ENCODE measurements at regions not wholly inside any gene's neighbourhood (a gene's known extent, or its start where the extent isn't known, plus 50 kb on each side); places are given as distances from the start of the nearest gene placed in this dataset.

- TF ChIP-seq ZNF561 (tag by site-specific recombination; IDR thresholded peaks at IDR 0.05; ENCODE audit: borderline replicate concordance) (no peak), PRDM4 (tag by site-specific recombination; IDR thresholded peaks at IDR 0.05) (no peak), ZFP69B (tag by site-specific recombination; IDR thresholded peaks at IDR 0.05) (no peak), ZNF571 (tag by site-specific recombination; IDR thresholded peaks at IDR 0.05) (no peak), ZNF404 (tag by site-specific recombination; IDR thresholded peaks at IDR 0.05) (no peak), ZNF221 (tag by site-specific recombination; IDR thresholded peaks at IDR 0.05; ENCODE audit: borderline replicate concordance) (no peak), ZBTB10 (tag by site-specific recombination; IDR thresholded peaks at IDR 0.05) (no peak)
- TF ChIP-seq, protein P1, sequence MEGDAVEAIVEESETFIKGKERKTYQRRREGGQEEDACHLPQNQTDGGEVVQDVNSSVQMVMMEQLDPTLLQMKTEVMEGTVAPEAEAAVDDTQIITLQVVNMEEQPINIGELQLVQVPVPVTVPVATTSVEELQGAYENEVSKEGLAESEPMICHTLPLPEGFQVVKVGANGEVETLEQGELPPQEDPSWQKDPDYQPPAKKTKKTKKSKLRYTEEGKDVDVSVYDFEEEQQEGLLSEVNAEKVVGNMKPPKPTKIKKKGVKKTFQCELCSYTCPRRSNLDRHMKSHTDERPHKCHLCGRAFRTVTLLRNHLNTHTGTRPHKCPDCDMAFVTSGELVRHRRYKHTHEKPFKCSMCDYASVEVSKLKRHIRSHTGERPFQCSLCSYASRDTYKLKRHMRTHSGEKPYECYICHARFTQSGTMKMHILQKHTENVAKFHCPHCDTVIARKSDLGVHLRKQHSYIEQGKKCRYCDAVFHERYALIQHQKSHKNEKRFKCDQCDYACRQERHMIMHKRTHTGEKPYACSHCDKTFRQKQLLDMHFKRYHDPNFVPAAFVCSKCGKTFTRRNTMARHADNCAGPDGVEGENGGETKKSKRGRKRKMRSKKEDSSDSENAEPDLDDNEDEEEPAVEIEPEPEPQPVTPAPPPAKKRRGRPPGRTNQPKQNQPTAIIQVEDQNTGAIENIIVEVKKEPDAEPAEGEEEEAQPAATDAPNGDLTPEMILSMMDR (tag by site-specific recombination; IDR thresholded peaks at IDR 0.05) = no peak
- TF ChIP-seq, protein P2, sequence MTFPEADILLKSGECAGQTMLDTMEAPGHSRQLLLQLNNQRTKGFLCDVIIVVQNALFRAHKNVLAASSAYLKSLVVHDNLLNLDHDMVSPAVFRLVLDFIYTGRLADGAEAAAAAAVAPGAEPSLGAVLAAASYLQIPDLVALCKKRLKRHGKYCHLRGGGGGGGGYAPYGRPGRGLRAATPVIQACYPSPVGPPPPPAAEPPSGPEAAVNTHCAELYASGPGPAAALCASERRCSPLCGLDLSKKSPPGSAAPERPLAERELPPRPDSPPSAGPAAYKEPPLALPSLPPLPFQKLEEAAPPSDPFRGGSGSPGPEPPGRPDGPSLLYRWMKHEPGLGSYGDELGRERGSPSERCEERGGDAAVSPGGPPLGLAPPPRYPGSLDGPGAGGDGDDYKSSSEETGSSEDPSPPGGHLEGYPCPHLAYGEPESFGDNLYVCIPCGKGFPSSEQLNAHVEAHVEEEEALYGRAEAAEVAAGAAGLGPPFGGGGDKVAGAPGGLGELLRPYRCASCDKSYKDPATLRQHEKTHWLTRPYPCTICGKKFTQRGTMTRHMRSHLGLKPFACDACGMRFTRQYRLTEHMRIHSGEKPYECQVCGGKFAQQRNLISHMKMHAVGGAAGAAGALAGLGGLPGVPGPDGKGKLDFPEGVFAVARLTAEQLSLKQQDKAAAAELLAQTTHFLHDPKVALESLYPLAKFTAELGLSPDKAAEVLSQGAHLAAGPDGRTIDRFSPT (tag by site-specific recombination; IDR thresholded peaks at IDR 0.05) = no peak
- TF ChIP-seq, protein P3, sequence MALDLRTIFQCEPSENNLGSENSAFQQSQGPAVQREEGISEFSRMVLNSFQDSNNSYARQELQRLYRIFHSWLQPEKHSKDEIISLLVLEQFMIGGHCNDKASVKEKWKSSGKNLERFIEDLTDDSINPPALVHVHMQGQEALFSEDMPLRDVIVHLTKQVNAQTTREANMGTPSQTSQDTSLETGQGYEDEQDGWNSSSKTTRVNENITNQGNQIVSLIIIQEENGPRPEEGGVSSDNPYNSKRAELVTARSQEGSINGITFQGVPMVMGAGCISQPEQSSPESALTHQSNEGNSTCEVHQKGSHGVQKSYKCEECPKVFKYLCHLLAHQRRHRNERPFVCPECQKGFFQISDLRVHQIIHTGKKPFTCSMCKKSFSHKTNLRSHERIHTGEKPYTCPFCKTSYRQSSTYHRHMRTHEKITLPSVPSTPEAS (tag by site-specific recombination; IDR thresholded peaks at IDR 0.05) = no peak
Measured at GRCh38 chr16:13829697-13830299, 90.2 kb upstream of the ERCC4 start.
